ENCODE measurements at regions not wholly inside any gene's neighbourhood (a gene's known extent, or its start where the extent isn't known, plus 50 kb on each side); places are given as distances from the start of the nearest gene placed in this dataset.

GRCh38 chr16:65200156-65200773 lies 78.4 kb upstream of the CDH11 start:
- TF ChIP-seq FOXP1 (CRISPR knock-in tag; IDR thresholded peaks at IDR 0.05; ENCODE audit: borderline replicate concordance) = no peak
- no peak for TF ChIP-seq CTCF (IDR thresholded peaks at IDR 0.05)
- TF ChIP-seq PREB (CRISPR knock-in tag; IDR thresholded peaks at IDR 0.05; ENCODE audit: borderline replicate concordance) = no peak
- TF ChIP-seq NR2C2 (CRISPR knock-in tag; IDR thresholded peaks at IDR 0.05) = no peak
- TF ChIP-seq NR1H2 (CRISPR knock-in tag; IDR thresholded peaks at IDR 0.05) = no peak
- TF ChIP-seq USF1 (CRISPR knock-in tag; IDR thresholded peaks at IDR 0.05) = no peak
- no peak for TF ChIP-seq GABPB1 (CRISPR knock-in tag; IDR thresholded peaks at IDR 0.05)
- no peak for TF ChIP-seq JAZF1 (CRISPR knock-in tag; IDR thresholded peaks at IDR 0.05)
- TF ChIP-seq FOXJ3 (CRISPR knock-in tag; IDR thresholded peaks at IDR 0.05; ENCODE audit: borderline replicate concordance) = no peak
- no peak for TF ChIP-seq USF2 (CRISPR knock-in tag; IDR thresholded peaks at IDR 0.05)
- no peak for TF ChIP-seq ATF3 (CRISPR knock-in tag; conservative IDR thresholded peaks at IDR 0.05)

Measured in WTC11 (cell line).